Spleen (tissue), 7 donors: ENCODE measurements at regions not wholly inside any gene's neighbourhood (a gene's known extent, or its start where the extent isn't known, plus 50 kb on each side); places are given as distances from the start of the nearest gene placed in this dataset.

Experiments used
- CTCF ChIP-seq, 11 experiments: fragments of 200-600 bp in 7 of 11; fragments of 450-650 bp in 4 of 11; sonication (generic) in 4 of 11; IDR thresholded peaks in 8 of 11; conservative IDR thresholded peaks in 3 of 11; 1 replicate in 7 of 11; 2 replicates in 4 of 11; pipeline versions ENCODE4 v1.4.0 to v1.8.0; 2016 to 2021; ENCODE audit warnings: antibody characterized with exemption in 11 of 11, inconsistent platforms in 4 of 11, mild to moderate bottlenecking in 1 of 11
- POLR2A ChIP-seq, 3 donors: fragments of 450-650 bp; IDR thresholded peaks; one replicate each; pipeline ENCODE4 v1.5.1; 2017; ENCODE audit warnings: antibody characterized with exemption in 3 of 3, mild to moderate bottlenecking in 1 of 3
- POLR2AphosphoS5 ChIP-seq, 3 donors: sonication (generic); formaldehyde crosslinking; IDR thresholded peaks; one replicate each; pipeline ENCODE4 v1.5.1; 2017; ENCODE audit warnings: antibody characterized with exemption in 3 of 3
- donor health status: DM: no; HTN: no; CAD: no; lungs with moderate emphysema.
- donor health status: DM: no; HTN: no; CAD: no.
- donor health status: DM: no; HTN: no; CAD: no.

- TF ChIP-seq POLR2A (IDR thresholded peaks at IDR 0.05) (no peak), CTCF (IDR thresholded peaks at IDR 0.05 in 8 of 11, conservative IDR thresholded peaks at IDR 0.05 in 3 of 11) (no peak), POLR2AphosphoS5 (IDR thresholded peaks at IDR 0.05) (no peak)
These were observed 884.9 kb downstream of the C6orf118 start for GRCh38 chr6:164424489-164424888.
